ENCODE measurements at regions not wholly inside any gene's neighbourhood (a gene's known extent, or its start where the extent isn't known, plus 50 kb on each side); places are given as distances from the start of the nearest gene placed in this dataset.

GRCh38 chr16:65489531-65490023, 367.7 kb upstream of the CDH11 start:
- no peak for TF ChIP-seq GATA2 (IDR thresholded peaks at IDR 0.05; ENCODE audit: low read depth, low read length)
- TF ChIP-seq GATA3 (IDR thresholded peaks at IDR 0.05; ENCODE audit: low read depth, low read length): no peak
